ENCODE measurements at regions not wholly inside any gene's neighbourhood (a gene's known extent, or its start where the extent isn't known, plus 50 kb on each side); places are given as distances from the start of the nearest gene placed in this dataset.

DNA sequence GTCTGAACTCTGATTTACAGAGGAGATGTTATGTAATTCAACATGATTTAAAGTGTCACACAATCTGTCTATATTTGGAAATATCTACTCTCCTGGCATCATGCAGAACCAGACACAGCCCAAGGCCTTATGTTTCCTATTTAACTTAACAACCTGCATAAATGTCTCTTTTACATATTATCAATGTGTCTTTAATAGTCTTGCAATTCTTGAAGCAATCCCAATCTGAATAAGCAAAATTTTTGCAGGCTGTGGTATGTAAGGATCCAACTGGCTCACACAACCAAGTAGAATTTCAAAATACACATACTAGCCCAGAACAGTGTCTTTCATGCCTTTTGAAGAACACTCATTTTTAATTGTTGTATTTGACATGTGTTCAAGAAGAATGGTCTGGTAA is 443.2 kb downstream of the MAFB start:
- TF ChIP-seq MYC (IDR thresholded peaks at IDR 0.05; ENCODE audit: low read depth, low read length) (no peak), POLR2A (IDR thresholded peaks at IDR 0.05; ENCODE audit: low read depth, low read length) (no peak), EZH2 (IDR thresholded peaks at IDR 0.05; ENCODE audit: borderline replicate concordance, low read depth, low read length, severe bottlenecking) (no peak), MAX (IDR thresholded peaks at IDR 0.05; ENCODE audit: insufficient read depth, insufficient read length) (no peak), JUN (IDR thresholded peaks at IDR 0.05; ENCODE audit: borderline replicate concordance, insufficient read depth, insufficient read length, low read depth) (no peak), POLR2AphosphoS5 (IDR thresholded peaks at IDR 0.05; ENCODE audit: insufficient read depth, low read depth, low read length) (no peak), FOS (IDR thresholded peaks at IDR 0.05; ENCODE audit: borderline replicate concordance, insufficient read depth, low read length) (no peak)
- TF ChIP-seq, protein P1, sequence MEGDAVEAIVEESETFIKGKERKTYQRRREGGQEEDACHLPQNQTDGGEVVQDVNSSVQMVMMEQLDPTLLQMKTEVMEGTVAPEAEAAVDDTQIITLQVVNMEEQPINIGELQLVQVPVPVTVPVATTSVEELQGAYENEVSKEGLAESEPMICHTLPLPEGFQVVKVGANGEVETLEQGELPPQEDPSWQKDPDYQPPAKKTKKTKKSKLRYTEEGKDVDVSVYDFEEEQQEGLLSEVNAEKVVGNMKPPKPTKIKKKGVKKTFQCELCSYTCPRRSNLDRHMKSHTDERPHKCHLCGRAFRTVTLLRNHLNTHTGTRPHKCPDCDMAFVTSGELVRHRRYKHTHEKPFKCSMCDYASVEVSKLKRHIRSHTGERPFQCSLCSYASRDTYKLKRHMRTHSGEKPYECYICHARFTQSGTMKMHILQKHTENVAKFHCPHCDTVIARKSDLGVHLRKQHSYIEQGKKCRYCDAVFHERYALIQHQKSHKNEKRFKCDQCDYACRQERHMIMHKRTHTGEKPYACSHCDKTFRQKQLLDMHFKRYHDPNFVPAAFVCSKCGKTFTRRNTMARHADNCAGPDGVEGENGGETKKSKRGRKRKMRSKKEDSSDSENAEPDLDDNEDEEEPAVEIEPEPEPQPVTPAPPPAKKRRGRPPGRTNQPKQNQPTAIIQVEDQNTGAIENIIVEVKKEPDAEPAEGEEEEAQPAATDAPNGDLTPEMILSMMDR (IDR thresholded peaks at IDR 0.05; ENCODE audit: extremely low read depth in 1 of 2, insufficient read depth in 1 of 2, low read depth in 1 of 2, low read length in 2 of 2), result no peak
